Loucy (cell line): ENCODE measurements at regions not wholly inside any gene's neighbourhood (a gene's known extent, or its start where the extent isn't known, plus 50 kb on each side); places are given as distances from the start of the nearest gene placed in this dataset.

Experiments used
- H2AFZ ChIP-seq: fragments of 200-600 bp; sonication (generic); 2 replicates; pipeline ENCODE4 v1.6.0; 2016; ENCODE audit warnings: antibody characterized with exemption, mild to moderate bottlenecking, low read length, moderate library complexity
- H3F3A ChIP-seq: fragments of 200-600 bp; 2 replicates; pipeline ENCODE4 v1.6.0; 2016; ENCODE audit warnings: antibody characterized with exemption, low read depth, mild to moderate bottlenecking
- H3K27me3 ChIP-seq: fragments of 200-600 bp; sonication (generic); 2 replicates; pipeline ENCODE4 v1.6.1; 2014; ENCODE audit warnings: low read length, mild to moderate bottlenecking; ENCODE audit not compliant: insufficient read depth, poor library complexity, severe bottlenecking
- H3K36me3 ChIP-seq: fragments of 200-600 bp; sonication (generic); 2 replicates; pipeline ENCODE4 v1.6.1; 2016; ENCODE audit warnings: low read length; ENCODE audit not compliant: insufficient read depth
- H3K4me1 ChIP-seq: fragments of 200-600 bp; sonication (generic); 2 replicates; pipeline ENCODE4 v1.5.1; 2014; ENCODE audit warnings: low read length, mild to moderate bottlenecking; ENCODE audit not compliant: insufficient read depth, poor library complexity, severe bottlenecking
- H3K4me2 ChIP-seq: fragments of 200-600 bp; sonication (generic); 2 replicates; pipeline ENCODE4 v1.6.0; 2014; ENCODE audit warnings: antibody characterized with exemption, low read length, low read depth, mild to moderate bottlenecking; ENCODE audit not compliant: poor library complexity, severe bottlenecking
- H3K4me3 ChIP-seq: fragments of 200-600 bp; sonication (generic); 2 replicates; pipeline ENCODE4 v1.5.1; 2014; ENCODE audit warnings: low read length, mild to moderate bottlenecking, mixed read lengths; ENCODE audit not compliant: poor library complexity, severe bottlenecking
- H3K79me2 ChIP-seq: fragments of 200-600 bp; sonication (generic); 2 replicates; pipeline ENCODE4 v1.6.1; 2014; ENCODE audit warnings: low read length; ENCODE audit not compliant: insufficient read depth
- H3K9ac ChIP-seq: fragments of 200-600 bp; sonication (generic); 2 replicates; pipeline ENCODE4 v1.6.0; 2014; ENCODE audit warnings: mild to moderate bottlenecking, low read depth, low read length, moderate library complexity; ENCODE audit not compliant: poor library complexity, severe bottlenecking
- H3K9me2 ChIP-seq: fragments of 200-600 bp; sonication (generic); replicated peaks from 2 replicates; pipeline ENCODE4 v1.6.1; 2016; ENCODE audit warnings: low read depth, low read length, mixed read lengths
- H3K9me3 ChIP-seq: fragments of 200-600 bp; sonication (generic); 2 replicates; pipeline ENCODE4 v1.6.1; 2014; ENCODE audit warnings: mild to moderate bottlenecking, antibody characterized with exemption, low read length, low read depth; ENCODE audit not compliant: insufficient read depth
- H4K20me1 ChIP-seq: fragments of 200-600 bp; sonication (generic); 2 replicates; pipeline ENCODE4 v1.6.0; 2014; ENCODE audit warnings: antibody characterized with exemption, low read length, mild to moderate bottlenecking; ENCODE audit not compliant: insufficient read depth, poor library complexity, severe bottlenecking
- CTCF ChIP-seq: fragments of 200-600 bp; sonication (generic); conservative IDR thresholded peaks from 2 replicates; pipeline ENCODE4 v1.5.1; 2014; ENCODE audit warnings: mild to moderate bottlenecking, antibody characterized with exemption, low read length
- EZH2phosphoT487 ChIP-seq: fragments of 200-600 bp; IDR thresholded peaks from 2 replicates; pipeline ENCODE4 v1.6.1; 2018; ENCODE audit warnings: antibody characterized with exemption, mild to moderate bottlenecking, moderate library complexity, borderline replicate concordance

GRCh38 chr4:56123051-56123450 lies 174.3 kb downstream of the CEP135 start:
- no peak overlapping the region for H3K4me2 ChIP-seq
- no peaks in the 10 kb centered on the region for H3K4me1 ChIP-seq
- TF ChIP-seq CTCF (no peak), EZH2phosphoT487 (no peak)
- no peaks in the 10 kb centered on the region for H3K9me2 ChIP-seq
- no peaks in the 10 kb centered on the region for H4K20me1 ChIP-seq
- no peaks in the 10 kb centered on the region for H3K36me3 ChIP-seq
- H3F3A ChIP-seq = no peaks in the 10 kb centered on the region
- H3K27me3 ChIP-seq = no peaks in the 10 kb centered on the region
- H3K9me3 ChIP-seq = no peaks in the 10 kb centered on the region
- no peak overlapping the region for H3K9ac ChIP-seq
- no peak overlapping the region for H2AFZ ChIP-seq
- no peaks in the 10 kb centered on the region for H3K79me2 ChIP-seq
- no peak overlapping the region for H3K4me3 ChIP-seq

- Histone ChIP-seq H3K9me3 (no peaks in the 10 kb centered on the region), H3F3A (no peaks in the 10 kb centered on the region), H3K4me3 (no peak overlapping the region), H3K4me1 (no peaks in the 10 kb centered on the region), H2AFZ (no peak overlapping the region), H3K36me3 (no peaks in the 10 kb centered on the region), H3K9me2 (no peaks in the 10 kb centered on the region), H3K4me2 (no peak overlapping the region), H3K9ac (no peak overlapping the region), H3K79me2 (no peaks in the 10 kb centered on the region), H4K20me1 (no peaks in the 10 kb centered on the region), H3K27me3 (no peaks in the 10 kb centered on the region)
- TF ChIP-seq EZH2phosphoT487 (no peak), CTCF (no peak)
These were observed 170.1 kb downstream of the CEP135 start for GRCh38 chr4:56118845-56119244.

- no peaks in the 10 kb centered on the region for H3K36me3 ChIP-seq
- TF ChIP-seq EZH2phosphoT487 (no peak), CTCF (no peak)
- H3K9me3 ChIP-seq = no peaks in the 10 kb centered on the region
These were observed 169.3 kb downstream of the CEP135 start for GRCh38 chr4:56118055-56118454.

More at GRCh38 chr4:56118055-56118454, 169.3 kb downstream of the CEP135 start:
- Histone ChIP-seq H3F3A (no peaks in the 10 kb centered on the region), H3K79me2 (no peaks in the 10 kb centered on the region), H3K27me3 (no peaks in the 10 kb centered on the region), H4K20me1 (no peaks in the 10 kb centered on the region), H3K9me2 (no peaks in the 10 kb centered on the region), H2AFZ (no peak overlapping the region), H3K4me1 (no peaks in the 10 kb centered on the region), H3K4me3 (no peak overlapping the region), H3K9ac (no peak overlapping the region), H3K4me2 (no peak overlapping the region)
